ENCODE measurements at regions not wholly inside any gene's neighbourhood (a gene's known extent, or its start where the extent isn't known, plus 50 kb on each side); places are given as distances from the start of the nearest gene placed in this dataset.

DNA sequence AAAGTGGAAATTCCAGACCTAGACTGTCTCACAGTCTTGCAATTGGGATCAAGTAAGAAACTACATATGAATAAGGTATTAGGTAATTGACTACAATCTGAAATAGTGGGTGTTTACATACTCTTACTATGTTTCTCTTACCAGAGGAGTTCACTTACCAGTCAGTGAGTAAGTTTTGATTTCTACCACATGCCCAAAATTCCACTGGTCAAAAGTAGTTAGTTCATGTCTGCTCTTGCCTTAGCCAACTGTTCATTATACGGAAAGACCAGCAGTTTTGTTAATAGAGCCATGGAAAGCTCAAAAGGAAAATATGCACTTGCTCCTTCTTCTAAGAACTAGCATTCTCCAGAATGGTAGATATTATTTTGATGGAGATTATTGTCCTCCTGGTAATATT, 490.8 kb downstream of the RFC3 start:
- ChIA-PET CTCF (no interaction called here), POLR2A (no interaction called here)
- Mint-ChIP-seq H3K9me3 (ENCODE audit: unreplicated experiment) (peaks cover 6% of the 10 kb centered on the region), H3K27ac (ENCODE audit: unreplicated experiment) (no peak overlapping the region), H3K4me3 (ENCODE audit: unreplicated experiment) (no peak overlapping the region), H3K27me3 (ENCODE audit: insufficient read depth, unreplicated experiment) (peaks cover 5% of the 10 kb centered on the region), H3K4me1 (ENCODE audit: low read depth, unreplicated experiment) (no peaks in the 10 kb centered on the region), H3K36me3 (ENCODE audit: insufficient read depth, unreplicated experiment) (no peaks in the 10 kb centered on the region)
- Histone ChIP-seq H3K4me1 (no peaks in the 10 kb centered on the region), H3K9me3 (no peaks in the 10 kb centered on the region), H3K36me3 (ENCODE audit: control insufficient read depth, insufficient read depth, low read length) (no peaks in the 10 kb centered on the region), H3K4me3 (ENCODE audit: low read depth, low read length) (no peak overlapping the region), H3K27me3 (replicated peaks; ENCODE audit: control insufficient read depth, insufficient read depth, low read length) (no peaks in the 10 kb centered on the region)
- intact Hi-C loops (cut with micrococcal nuclease; ENCODE audit: unreplicated experiment) = no loop called here
- no peak for TF ChIP-seq CTCF (IDR thresholded peaks at IDR 0.05; ENCODE audit: insufficient read depth in 1 of 2, low read depth in 1 of 2, low read length in 1 of 2, severe bottlenecking in 1 of 2, unreplicated experiment in 1 of 2)
- no peak for DNase-seq
- no TSS peak for BruUV-seq (replicated peaks)

DNA sequence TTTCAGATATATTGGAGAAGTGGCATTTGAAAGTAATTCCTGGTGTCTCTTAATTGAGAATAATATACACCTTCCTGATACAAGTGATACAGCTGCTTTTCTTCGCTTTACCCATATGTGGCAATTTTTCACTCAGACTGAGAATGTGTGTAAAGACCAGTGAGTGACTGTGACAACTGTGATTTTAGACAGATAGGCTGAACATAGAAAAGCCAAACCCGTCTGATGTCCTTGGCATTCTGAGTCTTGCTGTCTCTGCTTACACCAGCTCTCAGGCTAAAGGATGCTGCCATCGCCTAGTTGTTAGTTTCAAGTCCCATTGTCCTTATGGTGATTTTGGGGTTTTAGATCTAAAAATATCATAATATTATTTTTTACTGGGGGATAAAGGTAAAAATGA, 492.6 kb downstream of the RFC3 start:
- Mint-ChIP-seq H3K36me3 (ENCODE audit: insufficient read depth, unreplicated experiment) (no peaks in the 10 kb centered on the region), H3K4me3 (ENCODE audit: unreplicated experiment) (no peak overlapping the region), H3K27me3 (ENCODE audit: insufficient read depth, unreplicated experiment) (peaks cover 8% of the 10 kb centered on the region), H3K9me3 (ENCODE audit: unreplicated experiment) (no peaks in the 10 kb centered on the region), H3K27ac (ENCODE audit: unreplicated experiment) (no peak overlapping the region), H3K4me1 (ENCODE audit: low read depth, unreplicated experiment) (no peaks in the 10 kb centered on the region)
- H3K4me3 ChIP-seq (ENCODE audit: low read depth, low read length) = no peak overlapping the region
- ChIA-PET CTCF (no interaction called here), POLR2A (no interaction called here)
- no peak for DNase-seq
- BruUV-seq (replicated peaks) = no TSS peak
- H3K27me3 ChIP-seq (replicated peaks; ENCODE audit: control insufficient read depth, insufficient read depth, low read length) = no peaks in the 10 kb centered on the region
- no peak for TF ChIP-seq CTCF (IDR thresholded peaks at IDR 0.05; ENCODE audit: insufficient read depth in 1 of 2, low read depth in 1 of 2, low read length in 1 of 2, severe bottlenecking in 1 of 2, unreplicated experiment in 1 of 2)
- no peaks in the 10 kb centered on the region for H3K4me1 ChIP-seq
- intact Hi-C loops (cut with micrococcal nuclease; ENCODE audit: unreplicated experiment) = no loop called here
- no peaks in the 10 kb centered on the region for H3K36me3 ChIP-seq (ENCODE audit: control insufficient read depth, insufficient read depth, low read length)
- no peaks in the 10 kb centered on the region for H3K9me3 ChIP-seq

DNA sequence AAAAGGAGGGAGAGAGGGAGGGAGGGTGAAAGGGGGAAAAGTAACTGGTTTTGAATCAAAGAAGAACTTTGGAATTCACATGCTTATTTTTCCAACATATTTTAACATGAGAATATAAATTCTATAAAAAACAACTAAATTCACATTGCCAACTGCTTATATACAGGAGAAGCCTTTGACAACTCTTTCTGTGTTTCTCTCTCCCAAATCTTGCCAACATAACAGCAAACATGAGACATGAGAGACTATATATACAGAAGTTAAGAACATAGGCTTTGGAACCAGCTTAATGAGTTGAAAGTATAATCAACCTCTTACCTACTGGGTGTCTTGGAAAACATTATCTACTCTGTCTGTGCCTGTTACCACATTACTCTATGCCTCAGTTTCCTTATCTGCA, 493.3 kb downstream of the RFC3 start:
- TF ChIP-seq CTCF (IDR thresholded peaks at IDR 0.05; ENCODE audit: insufficient read depth in 1 of 2, low read depth in 1 of 2, low read length in 1 of 2, severe bottlenecking in 1 of 2, unreplicated experiment in 1 of 2) = no peak
- no peaks in the 10 kb centered on the region for H3K4me1 ChIP-seq
- H3K36me3 ChIP-seq (ENCODE audit: control insufficient read depth, insufficient read depth, low read length) = no peaks in the 10 kb centered on the region
- POLR2A ChIA-PET = no interaction called here
- CTCF ChIA-PET = no interaction called here
- intact Hi-C loops (cut with micrococcal nuclease; ENCODE audit: unreplicated experiment) = no loop called here
- Mint-ChIP-seq H3K36me3 (ENCODE audit: insufficient read depth, unreplicated experiment) (no peaks in the 10 kb centered on the region), H3K27ac (ENCODE audit: unreplicated experiment) (no peak overlapping the region), H3K4me3 (ENCODE audit: unreplicated experiment) (no peak overlapping the region), H3K4me1 (ENCODE audit: low read depth, unreplicated experiment) (no peaks in the 10 kb centered on the region), H3K9me3 (ENCODE audit: unreplicated experiment) (no peaks in the 10 kb centered on the region), H3K27me3 (ENCODE audit: insufficient read depth, unreplicated experiment) (peaks cover 10% of the 10 kb centered on the region)
- H3K27me3 ChIP-seq (replicated peaks; ENCODE audit: control insufficient read depth, insufficient read depth, low read length) = no peaks in the 10 kb centered on the region
- no TSS peak for BruUV-seq (replicated peaks)
- no peak overlapping the region for H3K4me3 ChIP-seq (ENCODE audit: low read depth, low read length)
- H3K9me3 ChIP-seq = no peaks in the 10 kb centered on the region
- no peak for DNase-seq

Data from Caco-2 (cell line).